DMS79 treated with DMSO at 0.1 percent for 48 hours (cell line): ENCODE measurements at regions not wholly inside any gene's neighbourhood (a gene's known extent, or its start where the extent isn't known, plus 50 kb on each side); places are given as distances from the start of the nearest gene placed in this dataset.

ENCODE experiments used
- DNase-seq: peaks from one replicate; lab custom pipeline; 2025; lab: John Stamatoyannopoulos, UW

DNA sequence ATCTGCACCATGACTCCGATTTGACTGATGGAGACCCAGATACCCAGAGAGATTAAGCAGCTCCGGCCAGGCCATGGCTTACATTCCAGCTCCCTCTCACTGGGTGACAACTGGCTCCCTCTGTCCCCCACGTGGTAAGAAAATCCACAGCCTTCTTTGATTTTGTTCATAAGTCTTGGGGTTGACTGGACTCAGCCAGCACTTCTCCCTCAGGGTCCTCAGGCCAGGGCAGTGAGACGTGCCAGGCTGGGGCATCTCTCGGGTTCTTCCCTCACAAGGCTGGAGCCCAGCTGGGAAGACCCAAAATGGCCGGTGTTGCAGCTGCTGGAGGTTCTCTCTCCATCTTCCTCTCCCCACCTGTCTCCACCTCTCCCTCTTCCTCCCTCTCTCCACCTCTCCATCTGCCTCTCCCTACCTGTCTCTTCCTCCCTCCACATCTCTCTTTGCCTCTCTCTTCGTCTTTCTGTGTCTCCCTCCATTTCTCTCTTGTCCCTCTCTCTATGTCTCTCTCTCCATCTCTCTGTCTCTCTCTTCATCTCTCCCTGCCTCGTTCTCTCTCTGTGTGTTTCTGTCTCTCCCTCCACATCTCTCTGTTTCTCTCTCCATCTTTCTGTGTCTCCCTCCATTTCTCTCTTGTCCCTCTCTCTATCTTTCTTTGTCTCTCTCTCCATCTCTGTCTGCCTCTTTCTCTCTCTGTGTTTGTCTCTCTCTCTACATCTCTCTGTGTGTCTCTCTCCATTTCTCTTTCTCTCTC lies 105.3 kb downstream of the FOXL1 start:
- DNase-seq = no peak

DNA sequence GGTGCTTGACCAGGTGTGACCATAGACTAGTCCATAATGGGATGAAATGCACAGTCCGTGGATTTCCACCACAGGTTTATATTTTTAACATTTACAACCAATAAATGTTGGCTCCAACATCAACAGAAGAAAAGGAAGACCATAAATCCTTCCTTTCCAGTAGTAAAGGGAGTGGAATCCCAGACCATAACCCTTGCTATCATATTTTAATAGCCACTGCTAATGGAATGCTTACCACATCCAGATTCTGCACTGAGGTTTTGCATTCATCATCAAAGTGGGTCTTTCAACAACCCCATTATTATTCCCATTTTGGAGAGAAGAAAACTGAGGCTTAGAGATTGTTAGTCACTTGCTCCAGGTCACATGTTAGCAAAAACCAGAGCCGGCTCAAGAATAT lies 106.7 kb downstream of the FOXL1 start:
- no peak for DNase-seq

DNA sequence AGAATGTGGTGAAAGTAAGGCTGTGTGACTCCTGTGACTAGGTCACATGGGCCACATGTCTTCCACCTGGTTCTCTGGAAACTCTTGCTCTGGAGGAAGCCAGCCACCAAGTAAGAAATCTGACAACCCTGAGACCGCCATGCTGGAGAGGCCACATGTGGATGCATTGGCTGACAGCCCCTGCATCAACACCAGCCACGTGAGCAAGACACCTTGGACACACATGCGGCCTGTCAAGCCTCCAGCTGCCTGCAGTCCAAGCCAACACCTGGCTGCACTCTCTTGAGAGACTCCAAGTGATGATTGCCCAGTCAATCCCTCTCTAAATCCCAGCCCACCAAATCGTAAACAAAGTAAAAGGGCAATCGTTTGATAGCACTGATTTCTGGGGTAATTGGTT lies 112.6 kb downstream of the FOXL1 start:
- no peak for DNase-seq

DNA sequence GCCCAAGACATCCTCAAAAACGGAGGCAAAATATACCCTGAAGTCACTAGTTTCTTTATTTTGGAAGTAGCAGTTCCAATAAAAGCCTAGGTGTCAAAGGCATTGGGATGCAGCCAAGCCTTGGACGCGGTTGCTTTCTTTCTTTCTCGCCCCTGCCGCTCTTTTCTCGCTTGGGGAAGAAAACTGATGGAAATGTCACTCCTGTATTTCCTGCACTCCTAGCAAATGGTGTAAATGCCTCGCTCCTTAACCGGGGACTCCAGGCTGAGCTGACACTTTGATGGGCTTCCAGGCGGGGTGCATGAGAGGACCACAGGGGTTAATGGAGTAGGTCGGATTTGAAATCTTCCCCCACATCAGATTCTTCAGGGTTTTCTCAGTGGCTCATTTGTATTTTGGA lies 114.1 kb downstream of the FOXL1 start:
- DNase-seq = no peak

DNA sequence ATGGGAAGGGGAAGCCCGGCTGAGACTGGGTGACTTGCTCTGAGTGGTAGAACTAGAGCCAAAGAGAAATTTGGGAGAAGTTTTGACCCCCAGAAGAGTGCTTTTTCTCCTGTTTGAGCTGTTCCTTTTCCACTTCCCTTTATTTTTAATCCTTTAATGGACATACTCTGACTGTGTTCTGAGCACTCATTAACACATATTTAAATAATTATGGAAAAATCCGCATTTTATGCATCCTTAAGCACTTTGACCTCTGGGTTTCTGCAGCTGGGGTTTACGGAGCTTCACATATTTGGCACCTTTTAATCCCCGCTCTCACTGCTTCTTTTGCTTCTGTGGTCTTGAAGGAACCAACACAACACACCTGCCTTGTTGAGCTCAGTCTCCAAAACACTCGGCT lies 114.7 kb downstream of the FOXL1 start:
- DNase-seq = no peak

DNA sequence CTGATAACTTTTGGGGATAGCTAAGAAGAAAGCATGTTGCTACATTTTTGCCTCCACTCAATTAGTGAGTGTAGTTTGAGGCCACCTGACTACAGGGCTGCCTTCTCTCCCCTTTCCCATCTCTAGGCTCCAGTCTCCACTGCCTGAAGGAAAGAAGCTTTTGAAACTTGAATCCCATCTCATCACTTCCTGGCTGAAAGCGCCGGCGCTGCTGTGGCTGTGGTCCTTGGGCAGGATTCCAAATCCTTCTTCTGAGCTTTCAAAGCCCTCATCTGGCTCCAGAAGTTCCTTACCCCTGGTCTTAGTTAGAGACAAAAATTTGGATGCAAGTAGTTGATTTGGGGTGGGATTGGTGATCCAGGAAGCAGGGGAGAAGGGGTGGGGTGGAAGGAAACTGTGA lies 119.4 kb downstream of the FOXL1 start:
- DNase-seq = no peak

DNA sequence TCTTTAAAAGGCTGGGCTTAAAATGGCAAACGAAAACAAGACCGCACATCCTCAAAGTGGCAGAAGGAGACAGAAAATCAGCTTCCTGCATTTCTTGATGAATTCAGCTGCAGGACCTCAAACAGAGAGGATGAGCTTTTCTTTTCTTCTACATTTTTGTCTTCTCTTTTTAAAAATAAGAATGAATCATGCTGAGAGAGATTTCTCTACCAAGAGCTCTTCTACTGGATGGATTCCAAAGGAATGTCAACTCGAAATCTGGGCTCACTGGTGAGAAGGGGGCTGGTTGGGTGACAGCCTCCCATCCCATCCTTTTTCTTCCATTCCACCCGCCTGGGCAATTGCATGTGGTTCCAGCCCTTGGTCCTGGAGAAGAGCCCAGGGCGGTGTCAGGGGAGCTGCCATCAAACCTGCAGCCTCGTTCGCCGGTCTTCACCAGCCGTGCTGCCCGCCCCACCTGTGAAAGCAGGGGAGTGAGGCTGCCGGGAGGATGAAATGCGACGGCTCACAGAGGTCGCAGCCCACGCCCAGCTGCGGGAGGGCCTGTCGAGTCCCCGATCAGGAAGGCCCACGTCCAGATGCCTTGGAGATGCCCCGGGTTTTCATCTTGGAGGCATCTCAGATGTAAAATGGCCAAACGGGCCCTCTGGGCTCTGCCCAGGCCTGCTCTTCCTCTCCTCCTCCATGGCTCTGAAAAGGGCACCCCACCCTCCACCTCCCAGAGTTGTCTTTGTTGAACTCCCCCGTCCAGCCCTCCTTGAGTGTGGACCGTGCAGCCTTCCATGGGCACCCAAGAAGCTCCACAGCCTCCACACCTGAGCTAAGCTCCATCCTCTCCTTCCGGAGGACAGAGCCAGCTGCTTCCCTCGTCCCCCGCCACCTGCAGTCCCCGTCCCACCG lies 121.9 kb downstream of the FOXL1 start:
- DNase-seq = no peak

DNA sequence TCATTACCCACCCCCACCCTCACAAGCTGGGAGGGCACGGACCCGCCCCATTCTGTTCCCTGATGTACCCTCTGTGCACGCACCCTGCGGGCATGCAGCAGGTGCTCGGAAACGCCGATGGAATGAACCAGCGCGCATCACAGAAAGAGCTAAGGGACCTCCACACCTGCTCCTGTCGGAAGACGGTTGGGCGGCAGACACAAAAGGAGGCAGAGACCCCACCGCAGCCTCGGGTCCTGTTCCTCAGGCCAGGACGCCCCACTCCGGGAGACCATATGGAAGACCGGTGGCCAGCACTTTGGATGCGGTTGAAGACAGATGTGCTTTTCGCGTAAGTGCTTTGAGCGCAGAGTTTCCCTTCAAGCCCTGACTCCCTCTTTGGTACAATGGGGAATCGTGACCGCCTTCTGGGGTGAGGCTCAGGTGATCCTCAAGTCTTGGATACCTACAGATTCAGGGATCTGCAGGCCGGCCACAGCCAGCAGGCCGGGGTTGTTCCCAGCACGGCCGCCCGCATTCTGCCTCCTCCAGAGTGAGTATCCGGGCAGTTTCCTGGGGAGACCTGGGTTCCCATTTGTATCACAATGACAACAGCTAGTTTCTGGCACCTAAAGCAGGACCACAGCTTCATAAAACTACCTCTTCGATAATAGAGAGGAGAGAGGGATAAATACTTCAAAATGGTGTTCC lies 123.1 kb downstream of the FOXL1 start:
- no peak for DNase-seq

DNA sequence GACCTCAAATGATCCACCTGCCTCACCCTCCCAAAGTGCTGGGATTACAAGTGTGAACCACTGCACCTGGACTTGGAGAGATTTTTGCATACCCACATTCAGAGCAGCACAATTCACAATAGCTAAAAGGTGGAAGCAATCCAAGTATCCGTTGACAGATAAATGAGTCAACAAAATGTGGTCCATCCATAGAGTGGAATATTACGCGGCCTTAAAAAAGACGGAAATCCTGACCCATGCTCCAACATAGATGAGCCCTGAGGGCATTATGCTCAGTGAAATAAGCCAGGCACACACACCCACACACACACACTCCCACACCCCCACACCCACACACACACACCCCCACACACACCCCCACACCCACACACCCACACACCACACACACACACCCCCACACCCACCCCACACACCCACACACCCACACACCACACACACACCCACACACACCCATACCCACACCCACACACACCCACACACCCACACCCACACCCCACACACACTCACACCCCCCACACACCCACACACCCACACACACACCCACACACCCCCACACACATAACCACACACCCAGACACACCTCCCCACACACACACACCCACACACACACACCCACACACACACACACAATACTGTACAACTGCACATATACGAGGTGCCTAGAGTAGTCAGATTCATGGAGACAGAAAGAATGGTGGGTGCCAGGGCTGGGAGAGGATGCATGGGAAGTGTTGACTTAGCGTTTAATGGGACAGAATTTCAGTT lies 124.7 kb downstream of the FOXL1 start:
- DNase-seq = no peak

DNA sequence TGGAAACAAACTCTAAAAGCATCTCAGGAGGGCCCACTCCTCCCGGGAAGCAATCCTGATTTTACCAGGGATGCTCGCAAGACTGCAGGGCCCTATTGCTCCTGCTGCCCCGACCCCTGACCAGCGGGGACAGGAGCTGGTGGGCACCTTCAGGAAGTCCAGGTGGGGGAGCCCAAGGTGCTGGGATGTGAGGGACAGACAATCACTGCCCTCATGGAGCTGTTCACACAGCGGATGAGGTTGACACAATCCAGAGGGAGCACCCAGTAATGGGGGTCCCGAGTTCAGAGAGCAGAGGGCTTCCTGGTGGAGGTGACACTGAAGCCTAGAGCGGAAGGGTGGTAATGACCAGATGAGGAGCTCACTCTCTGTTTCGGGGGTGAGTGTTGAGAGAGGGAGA lies 126.2 kb downstream of the FOXL1 start:
- DNase-seq = no peak

DNA sequence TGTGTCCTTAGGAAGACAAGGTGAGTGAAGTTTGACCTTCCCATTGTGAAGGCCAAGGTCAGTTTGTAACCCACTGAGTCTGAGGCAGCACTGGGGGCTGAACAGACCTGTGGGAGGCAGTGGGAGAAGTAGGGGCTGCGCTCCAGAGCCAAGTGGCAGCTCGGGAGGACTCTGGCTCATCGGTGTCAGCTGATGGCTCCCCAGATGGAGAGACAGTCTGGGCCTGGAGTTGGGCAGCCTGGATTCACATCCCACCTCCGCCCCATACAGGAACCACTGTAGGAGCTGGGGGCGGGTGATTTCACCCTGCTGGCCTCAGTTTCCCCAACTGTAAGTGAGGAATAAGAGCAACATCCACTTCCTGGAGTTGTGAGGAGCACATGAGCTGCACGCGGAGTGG lies 128.4 kb downstream of the FOXL1 start:
- DNase-seq = no peak

DNA sequence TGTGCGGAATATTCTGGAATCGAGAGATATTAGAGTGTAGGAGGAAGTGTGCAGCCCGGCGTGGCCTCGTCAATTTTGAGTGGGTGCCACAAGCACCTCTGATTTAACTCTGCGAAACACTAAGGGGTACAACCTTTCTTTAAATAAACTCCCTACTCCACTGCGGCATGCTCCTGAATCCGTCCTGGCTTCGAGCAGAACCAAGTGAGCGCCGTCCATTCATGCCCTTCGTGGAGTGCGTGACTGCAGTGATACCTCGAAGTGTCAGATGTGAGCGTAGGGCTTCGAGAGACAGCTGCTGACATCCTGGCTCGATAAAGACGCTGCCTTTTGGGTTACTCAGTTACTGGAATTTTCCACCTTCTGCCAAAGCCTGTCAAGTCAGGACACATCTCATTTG lies 128.8 kb downstream of the FOXL1 start:
- no peak for DNase-seq

DNA sequence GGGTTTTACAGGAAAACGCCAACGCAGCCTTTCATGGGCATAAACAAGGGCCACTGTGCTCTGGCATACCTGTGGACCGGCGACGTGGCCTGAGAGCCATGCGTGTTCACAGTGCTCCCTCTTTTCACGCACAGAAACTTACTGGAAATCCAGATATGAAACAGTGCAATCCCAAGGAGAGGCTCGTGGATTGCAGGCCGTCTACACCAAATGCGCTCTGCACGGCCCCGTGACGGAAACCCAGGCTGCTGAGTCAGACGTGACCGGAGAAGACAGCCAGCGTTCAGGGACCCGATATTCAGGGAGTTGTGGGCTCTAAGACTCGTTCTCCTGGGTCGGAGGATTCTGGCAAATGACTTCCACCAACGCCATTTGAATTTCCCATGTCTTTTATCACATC lies 129.2 kb downstream of the FOXL1 start:
- no peak for DNase-seq

DNA sequence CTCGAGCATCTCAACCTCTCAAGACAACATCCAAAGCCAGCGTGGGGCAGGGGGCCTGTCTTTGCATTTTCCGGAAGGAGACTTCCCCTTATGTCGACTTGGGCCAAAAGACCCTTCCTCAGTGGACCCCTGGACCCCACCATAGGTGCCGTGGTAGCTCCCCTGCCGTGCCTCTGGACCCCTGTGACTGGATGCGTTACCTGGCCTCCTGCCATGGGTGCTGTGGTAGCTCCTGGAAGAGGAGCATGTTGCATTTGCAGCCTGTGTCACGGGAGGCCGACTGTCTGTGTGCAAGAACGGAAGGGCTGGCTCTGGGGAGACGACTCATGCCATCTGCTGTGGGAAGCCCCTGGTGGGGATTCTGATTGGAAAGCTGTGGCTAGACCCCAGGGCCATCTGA lies 130.1 kb downstream of the FOXL1 start:
- no peak for DNase-seq

DNA sequence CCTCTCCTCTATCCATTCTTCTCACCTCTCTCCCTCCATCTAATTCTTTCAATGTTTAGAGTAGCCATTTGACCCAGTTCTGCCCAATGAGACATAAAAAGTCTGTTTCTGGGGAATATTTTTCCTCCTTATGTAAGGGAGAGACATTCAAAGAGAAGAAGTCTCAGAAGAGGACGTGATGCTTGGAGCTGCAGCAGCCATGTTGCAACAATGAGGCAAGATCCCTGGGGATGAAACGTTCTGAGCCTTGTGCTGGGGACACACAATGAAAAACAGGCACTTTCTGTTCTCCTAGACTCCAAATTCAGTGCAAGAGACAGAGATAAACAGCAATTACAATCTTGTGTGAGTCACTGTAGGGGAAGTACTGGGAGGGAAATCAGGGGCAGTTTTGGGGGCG lies 130.8 kb downstream of the FOXL1 start:
- no peak for DNase-seq

DNA sequence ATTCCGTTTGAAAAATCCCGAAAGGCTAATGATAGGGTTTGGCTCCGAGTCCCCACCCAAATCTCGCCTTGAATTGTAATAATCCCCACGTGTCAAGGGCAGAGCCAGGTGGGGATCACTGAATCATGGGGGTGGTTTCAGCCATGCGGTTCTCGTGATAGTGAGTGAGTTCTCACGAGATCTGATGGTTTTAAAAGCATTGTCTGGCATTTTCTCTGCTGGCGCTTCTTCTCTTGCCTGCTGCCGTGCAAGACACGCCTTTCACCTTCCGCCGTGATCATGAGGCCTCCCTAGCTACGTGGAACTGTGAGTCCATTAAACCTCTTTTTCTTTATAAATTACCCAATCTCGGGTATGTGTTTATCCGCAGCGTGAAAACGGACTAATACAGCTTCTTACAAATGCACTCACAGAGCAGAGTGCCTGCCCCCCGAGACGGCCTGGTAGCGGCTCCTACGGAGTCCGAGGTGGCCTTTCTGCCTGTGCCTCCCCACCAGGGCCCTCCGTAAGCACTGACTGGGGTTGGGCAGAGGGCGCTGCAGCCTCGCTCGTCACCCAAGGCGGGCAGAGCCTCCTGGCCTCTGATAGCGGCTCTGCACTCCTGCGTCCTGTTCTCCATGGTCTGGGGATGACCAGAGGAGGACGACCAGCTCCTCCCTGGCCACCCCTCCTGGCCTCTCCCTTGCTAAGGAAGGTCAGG lies 131.7 kb downstream of the FOXL1 start:
- no peak for DNase-seq

DNA sequence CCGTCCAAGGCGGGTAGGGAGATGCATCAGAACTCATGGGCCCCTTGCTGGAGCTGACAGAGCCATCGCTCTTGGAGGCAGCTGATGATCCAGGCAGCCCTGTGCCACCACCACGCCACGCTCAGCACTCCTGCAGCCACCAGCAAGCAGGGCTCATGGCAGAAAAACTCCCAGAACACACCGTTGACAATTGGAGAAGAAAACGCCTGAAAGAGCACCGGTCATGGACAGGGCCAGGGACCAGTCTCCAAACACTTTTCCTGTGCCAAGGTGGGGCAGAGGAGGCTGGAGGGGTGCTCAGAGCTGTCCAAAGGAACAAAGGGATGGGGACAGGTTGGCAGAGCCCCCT lies 132.2 kb downstream of the FOXL1 start:
- no peak for DNase-seq

DNA sequence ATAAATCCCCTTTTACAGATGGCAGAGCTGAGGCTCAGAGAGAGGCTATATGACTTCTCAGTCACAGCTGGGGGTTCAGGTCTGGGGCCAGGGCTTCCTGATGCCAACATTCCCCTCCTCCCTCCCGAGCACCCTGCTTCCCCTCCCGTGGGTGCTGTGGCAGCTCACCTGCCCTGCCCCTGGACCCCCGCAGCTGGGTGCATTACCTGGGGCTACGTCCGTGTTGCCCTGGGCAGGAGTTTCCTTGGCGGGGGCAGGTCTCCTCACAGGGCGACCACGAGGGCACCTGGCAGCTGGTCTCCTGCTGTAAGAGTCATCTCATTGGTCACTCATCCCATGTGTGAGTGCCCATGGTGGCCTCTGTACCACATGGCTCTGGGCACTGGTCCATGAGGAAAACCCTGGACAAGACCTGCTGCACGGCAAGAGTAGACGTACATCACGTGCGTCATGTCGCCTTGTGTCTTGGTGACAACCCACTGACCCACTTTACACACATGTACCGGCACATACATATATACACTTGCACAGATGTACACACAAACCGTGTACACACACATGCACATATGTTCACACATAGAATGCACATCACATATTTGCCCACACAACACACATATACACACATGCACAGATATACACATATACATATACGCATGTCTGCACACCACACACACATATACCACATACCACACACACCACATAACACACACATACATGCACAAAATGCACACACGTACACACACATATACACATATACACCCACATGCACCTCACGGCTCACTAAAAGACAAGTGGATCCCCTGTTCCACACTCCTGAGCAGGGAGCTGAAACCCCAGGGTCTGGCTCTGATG lies 134.0 kb downstream of the FOXL1 start:
- DNase-seq = no peak

DNA sequence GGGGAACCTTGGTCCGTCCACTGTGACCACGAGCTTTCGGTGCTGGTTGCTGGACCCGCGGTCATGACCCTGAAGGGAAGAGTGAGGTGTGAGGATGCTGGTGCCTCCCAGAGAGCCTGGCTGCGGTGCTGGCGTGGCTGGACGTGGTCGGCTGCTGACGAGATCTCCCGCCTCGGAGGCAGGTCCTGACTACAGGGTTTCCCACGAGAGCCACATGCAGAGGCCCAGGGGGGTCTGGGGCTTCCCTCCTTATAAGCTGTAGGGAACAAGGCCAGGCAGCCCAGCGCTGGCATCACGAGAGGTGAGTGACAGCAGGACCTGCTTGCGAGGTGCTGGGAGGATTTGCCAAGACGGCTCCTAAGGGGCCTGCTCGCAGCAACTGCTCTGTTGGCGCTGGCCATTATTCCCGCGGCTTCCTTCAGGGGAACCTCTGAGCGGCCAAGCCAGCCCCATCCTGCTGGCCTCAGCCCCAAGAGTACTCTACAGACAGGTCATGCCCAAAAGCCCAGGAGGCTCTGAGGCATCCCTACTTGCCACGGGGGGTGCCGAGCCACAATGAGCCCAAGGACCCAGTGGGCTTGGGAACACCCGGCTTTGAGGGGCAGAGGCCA lies 134.8 kb downstream of the FOXL1 start:
- no peak for DNase-seq

DNA sequence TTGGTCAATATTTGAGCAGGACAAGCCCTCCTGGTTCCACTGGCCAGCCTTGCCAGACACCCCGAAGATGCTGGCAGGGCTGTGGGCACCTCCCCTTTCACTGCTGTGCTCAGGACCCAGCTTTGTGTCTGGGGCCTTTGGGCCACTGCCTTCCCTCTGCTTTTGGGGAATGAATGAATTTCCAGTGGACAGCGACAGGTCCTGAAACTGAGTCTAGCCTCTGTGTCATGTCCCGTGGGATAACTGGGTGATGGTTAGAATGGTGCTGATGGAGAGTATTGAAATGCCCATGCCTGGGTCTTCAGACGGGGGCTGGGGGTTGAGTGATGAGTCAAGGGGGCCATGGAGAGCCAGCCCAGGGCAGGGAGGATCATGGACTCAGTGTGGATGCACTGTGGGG lies 135.8 kb downstream of the FOXL1 start:
- no peak for DNase-seq
